KMS-11 (cell line): ENCODE measurements at regions not wholly inside any gene's neighbourhood (a gene's known extent, or its start where the extent isn't known, plus 50 kb on each side); places are given as distances from the start of the nearest gene placed in this dataset.

Experiments used
- H2AFZ ChIP-seq: fragments of 200-600 bp; sonication (generic); 2 replicates; pipeline ENCODE4 v1.6.1; 2016; ENCODE audit warnings: antibody characterized with exemption, mixed run types, low read depth
- H3K27ac ChIP-seq: fragments of 200-600 bp; sonication (generic); 2 replicates; pipeline ENCODE4 v1.6.1; 2016; ENCODE audit warnings: mild to moderate bottlenecking, mixed run types
- H3K27me3 ChIP-seq: fragments of 200-600 bp; sonication (generic); 2 replicates; pipeline ENCODE4 v1.6.1; 2017; ENCODE audit warnings: mild to moderate bottlenecking, low read depth, mixed run types, moderate library complexity; ENCODE audit not compliant: insufficient read depth
- H3K36me3 ChIP-seq: fragments of 200-600 bp; sonication (generic); 2 replicates; pipeline ENCODE4 v1.6.1; 2017; ENCODE audit warnings: mild to moderate bottlenecking, mixed run types; ENCODE audit not compliant: insufficient read depth
- H3K4me1 ChIP-seq: fragments of 200-600 bp; sonication (generic); 2 replicates; pipeline ENCODE4 v1.6.1; 2016; ENCODE audit warnings: mild to moderate bottlenecking, low read depth, mixed run types; ENCODE audit not compliant: poor library complexity, severe bottlenecking
- H3K4me2 ChIP-seq: fragments of 200-600 bp; sonication (generic); 2 replicates; pipeline ENCODE4 v1.7.0; 2016; ENCODE audit warnings: mild to moderate bottlenecking, mixed run types
- H3K4me3 ChIP-seq: fragments of 200-600 bp; sonication (generic); IDR thresholded peaks from 2 replicates; pipeline ENCODE4 v1.6.1; 2017; ENCODE audit warnings: low read depth, low read length, mixed read lengths; ENCODE audit not compliant: insufficient read depth
- H3K79me2 ChIP-seq: fragments of 200-600 bp; sonication (generic); 2 replicates; pipeline ENCODE4 v1.6.1; 2016; ENCODE audit warnings: low read depth, mixed run types; ENCODE audit not compliant: insufficient read depth
- H3K9ac ChIP-seq: fragments of 200-600 bp; sonication (generic); 2 replicates; pipeline ENCODE4 v1.6.1; 2016; ENCODE audit warnings: mild to moderate bottlenecking, mixed run types
- H4K20me1 ChIP-seq: fragments of 200-600 bp; sonication (generic); 2 replicates; pipeline ENCODE4 v1.6.1; 2016; ENCODE audit warnings: mild to moderate bottlenecking, mixed run types; ENCODE audit not compliant: insufficient read depth
- TF ChIP-seq, protein P1 (sequence below): fragments of 200-600 bp; sonication (generic); conservative IDR thresholded peaks from 2 replicates; pipeline ENCODE4 v1.6.1; 2017; ENCODE audit warnings: low read depth, mild to moderate bottlenecking, antibody characterized with exemption, low read length, moderate library complexity, mixed read lengths

DNA sequence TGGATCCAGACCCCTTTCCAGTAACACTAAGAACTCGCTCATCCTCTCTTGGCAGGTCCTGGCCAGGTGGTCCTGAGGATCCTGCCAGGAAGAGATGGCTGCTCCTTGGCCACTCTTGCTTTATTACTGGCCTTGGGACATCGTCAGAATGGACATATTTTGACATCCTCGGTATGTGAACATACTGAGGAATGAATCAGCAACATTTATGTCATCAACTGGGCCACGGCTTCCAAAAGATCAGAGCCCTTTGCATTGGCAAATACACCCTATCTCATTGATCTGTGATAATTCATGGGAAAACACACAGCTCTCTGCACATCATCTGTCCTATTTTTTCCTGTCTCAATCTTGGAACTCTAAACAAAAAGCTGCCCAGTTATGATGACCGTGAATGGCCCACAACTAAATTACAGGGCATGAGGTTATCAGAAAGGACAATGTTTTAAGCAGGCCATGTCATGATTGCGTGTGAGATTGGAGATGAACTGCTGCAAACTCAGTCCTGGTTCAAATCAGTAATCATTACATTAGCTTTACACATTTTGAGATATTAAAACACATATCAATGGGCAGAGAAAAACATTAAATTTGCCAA lies 1325.8 kb downstream of the AACS start:
- H2AFZ ChIP-seq = no peak overlapping the region

DNA sequence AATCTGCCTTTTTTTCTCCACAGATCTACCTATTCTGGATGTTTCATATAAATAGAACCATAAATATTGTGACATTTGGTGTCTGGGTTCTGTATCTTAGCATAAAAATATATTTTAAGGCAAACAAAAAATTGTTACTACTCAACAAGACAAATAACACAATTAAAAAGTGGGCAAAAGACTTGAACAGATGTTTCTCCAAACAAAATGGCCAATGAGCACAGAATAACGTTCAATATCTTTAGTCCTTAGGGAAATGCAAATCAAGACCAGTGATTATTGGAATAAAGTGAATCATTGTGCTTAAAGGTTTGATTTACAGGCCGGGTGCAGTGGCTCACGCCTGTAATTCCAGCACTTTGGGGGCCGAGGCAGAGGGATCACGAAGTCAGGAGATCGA lies 1331.3 kb downstream of the AACS start:
- H3K4me2 ChIP-seq = no peak overlapping the region
- H3K27ac ChIP-seq = no peak overlapping the region
- H3K79me2 ChIP-seq = no peaks in the 10 kb centered on the region
- H3K36me3 ChIP-seq = no peaks in the 10 kb centered on the region
- H3K4me3 ChIP-seq = no peak overlapping the region
- no peaks in the 10 kb centered on the region for H3K27me3 ChIP-seq
- TF ChIP-seq, protein P1, sequence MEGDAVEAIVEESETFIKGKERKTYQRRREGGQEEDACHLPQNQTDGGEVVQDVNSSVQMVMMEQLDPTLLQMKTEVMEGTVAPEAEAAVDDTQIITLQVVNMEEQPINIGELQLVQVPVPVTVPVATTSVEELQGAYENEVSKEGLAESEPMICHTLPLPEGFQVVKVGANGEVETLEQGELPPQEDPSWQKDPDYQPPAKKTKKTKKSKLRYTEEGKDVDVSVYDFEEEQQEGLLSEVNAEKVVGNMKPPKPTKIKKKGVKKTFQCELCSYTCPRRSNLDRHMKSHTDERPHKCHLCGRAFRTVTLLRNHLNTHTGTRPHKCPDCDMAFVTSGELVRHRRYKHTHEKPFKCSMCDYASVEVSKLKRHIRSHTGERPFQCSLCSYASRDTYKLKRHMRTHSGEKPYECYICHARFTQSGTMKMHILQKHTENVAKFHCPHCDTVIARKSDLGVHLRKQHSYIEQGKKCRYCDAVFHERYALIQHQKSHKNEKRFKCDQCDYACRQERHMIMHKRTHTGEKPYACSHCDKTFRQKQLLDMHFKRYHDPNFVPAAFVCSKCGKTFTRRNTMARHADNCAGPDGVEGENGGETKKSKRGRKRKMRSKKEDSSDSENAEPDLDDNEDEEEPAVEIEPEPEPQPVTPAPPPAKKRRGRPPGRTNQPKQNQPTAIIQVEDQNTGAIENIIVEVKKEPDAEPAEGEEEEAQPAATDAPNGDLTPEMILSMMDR = no peak
- H3K9ac ChIP-seq = no peak overlapping the region
- H3K4me1 ChIP-seq = no peaks in the 10 kb centered on the region
- H2AFZ ChIP-seq = no peak overlapping the region
- no peaks in the 10 kb centered on the region for H4K20me1 ChIP-seq

More for the DNA sequence above, 1325.8 kb downstream of the AACS start:
- Histone ChIP-seq H3K27ac (no peak overlapping the region), H3K4me3 (no peak overlapping the region), H3K27me3 (no peaks in the 10 kb centered on the region), H3K36me3 (no peaks in the 10 kb centered on the region), H3K4me2 (no peak overlapping the region), H3K79me2 (no peaks in the 10 kb centered on the region), H3K9ac (no peak overlapping the region), H4K20me1 (no peaks in the 10 kb centered on the region), H3K4me1 (no peaks in the 10 kb centered on the region)
- TF ChIP-seq, protein P1 = no peak

DNA sequence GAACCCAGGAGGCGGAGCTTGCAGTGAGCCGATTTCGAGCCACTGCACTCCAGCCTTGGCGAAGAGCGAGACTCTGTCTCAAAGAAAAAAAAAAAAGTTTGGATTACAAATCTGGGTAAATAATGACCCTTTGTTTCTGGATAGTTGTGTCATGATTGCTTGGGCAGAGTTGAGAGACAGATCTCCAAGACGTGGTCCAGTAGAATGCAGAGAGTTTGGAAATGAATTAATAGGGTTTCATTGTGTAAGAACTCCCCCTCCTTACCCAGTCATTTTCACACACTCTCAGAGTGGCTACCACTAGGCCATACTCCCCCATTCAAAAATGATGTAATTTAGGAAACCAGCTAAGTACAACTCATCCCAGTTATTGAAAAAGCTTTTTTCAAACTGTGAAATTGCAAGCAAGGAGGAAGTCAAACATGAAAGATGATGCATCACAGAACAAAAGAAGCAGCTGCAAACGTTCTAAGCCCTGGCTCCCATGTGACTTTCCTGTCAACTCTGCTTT lies 1331.9 kb downstream of the AACS start:
- H3K79me2 ChIP-seq = no peaks in the 10 kb centered on the region
- TF ChIP-seq, protein P1 = no peak
- H3K4me3 ChIP-seq = no peak overlapping the region
- H3K4me1 ChIP-seq = no peaks in the 10 kb centered on the region
- no peak overlapping the region for H3K27ac ChIP-seq
- H3K9ac ChIP-seq = no peak overlapping the region
- no peak overlapping the region for H2AFZ ChIP-seq
- H3K36me3 ChIP-seq = no peaks in the 10 kb centered on the region
- H4K20me1 ChIP-seq = no peaks in the 10 kb centered on the region
- no peaks in the 10 kb centered on the region for H3K27me3 ChIP-seq
- H3K4me2 ChIP-seq = no peak overlapping the region

DNA sequence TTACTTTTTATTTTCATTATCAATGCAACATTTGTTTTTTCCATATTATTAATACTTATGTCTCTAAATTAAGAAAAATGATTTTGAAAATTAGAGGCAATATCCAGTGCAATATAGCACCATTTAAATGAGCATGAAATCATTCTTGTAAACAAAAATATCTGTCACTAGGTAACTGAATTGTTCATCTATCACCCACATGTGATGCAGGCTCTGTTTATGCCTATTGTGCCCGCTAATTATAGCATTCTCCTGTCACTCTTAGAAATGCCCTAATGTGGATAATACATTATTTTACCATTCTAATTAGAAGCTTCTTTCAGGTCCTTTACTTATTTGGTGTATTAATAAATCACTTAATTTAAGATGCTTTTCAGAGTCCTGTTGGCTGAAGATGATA lies 1332.4 kb downstream of the AACS start:
- H3K36me3 ChIP-seq = no peaks in the 10 kb centered on the region
- H2AFZ ChIP-seq = no peak overlapping the region
- no peak overlapping the region for H3K4me2 ChIP-seq
- no peaks in the 10 kb centered on the region for H3K4me1 ChIP-seq
- no peak overlapping the region for H3K9ac ChIP-seq
- no peaks in the 10 kb centered on the region for H4K20me1 ChIP-seq
- H3K27ac ChIP-seq = no peak overlapping the region
- TF ChIP-seq, protein P1 = no peak
- H3K4me3 ChIP-seq = no peak overlapping the region
- H3K27me3 ChIP-seq = no peaks in the 10 kb centered on the region
- no peaks in the 10 kb centered on the region for H3K79me2 ChIP-seq
